ENCODE measurements at regions not wholly inside any gene's neighbourhood (a gene's known extent, or its start where the extent isn't known, plus 50 kb on each side); places are given as distances from the start of the nearest gene placed in this dataset.

DNA sequence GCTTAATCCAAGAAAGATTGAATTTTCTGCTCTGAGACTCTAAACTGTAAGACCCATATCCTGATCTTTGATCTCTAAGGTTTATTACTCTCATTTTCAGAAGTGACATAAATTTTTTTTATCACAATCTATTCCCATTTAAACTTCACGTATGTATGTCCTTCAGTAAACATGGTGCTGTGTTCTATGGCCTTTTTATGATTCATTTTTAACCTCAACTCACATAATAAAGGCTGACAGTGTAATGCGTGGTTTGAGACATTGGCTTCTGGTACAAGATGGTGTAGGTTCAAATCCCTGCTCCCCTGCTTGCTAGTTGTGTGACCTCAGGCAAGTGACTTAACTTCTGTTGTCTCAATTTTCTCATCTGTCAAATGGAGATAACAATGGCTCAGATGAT lies 306.0 kb upstream of the AADAT start:
- Histone ChIP-seq H3K36me3 (ENCODE audit: control insufficient read depth in 2 of 2, extremely low read depth in 1 of 2, insufficient read depth in 2 of 2, low read length in 2 of 2) (no peaks in the 10 kb centered on the region), H3K9ac (replicated peaks; ENCODE audit: extremely low read depth, insufficient read depth, low read length) (no peak overlapping the region), H2AFZ (ENCODE audit: low read depth, low read length) (no peak overlapping the region), H3K27ac (ENCODE audit: insufficient read depth, low read depth, low read length) (no peak overlapping the region), H3K4me1 (ENCODE audit: control insufficient read depth, extremely low read depth, insufficient read depth, low read length) (no peaks in the 10 kb centered on the region), H4K20me1 (replicated peaks; ENCODE audit: control insufficient read depth, extremely low read depth, insufficient read depth, low read length) (no peaks in the 10 kb centered on the region), H3K9me1 (replicated peaks; ENCODE audit: control insufficient read depth, extremely low read depth, insufficient read depth, low read length) (no peaks in the 10 kb centered on the region), H3K79me2 (ENCODE audit: control insufficient read depth, insufficient read depth, low read length) (no peaks in the 10 kb centered on the region), H3K4me3 (replicated peaks in 1 of 3; ENCODE audit: insufficient read depth in 1 of 3, low read depth in 1 of 3, low read length in 3 of 3) (no peak overlapping the region), H3K9me3 (replicated peaks; ENCODE audit: control insufficient read depth, insufficient read depth, low read length) (peaks cover 6% of the 10 kb centered on the region), H3K27me3 (ENCODE audit: control insufficient read depth in 2 of 2, insufficient read depth in 2 of 2, low read length in 2 of 2) (no peaks in the 10 kb centered on the region), H3K4me2 (ENCODE audit: insufficient read depth, low read length) (no peak overlapping the region)
- TF ChIP-seq MYC (IDR thresholded peaks at IDR 0.05; ENCODE audit: low read depth, low read length) (no peak), EZH2 (IDR thresholded peaks at IDR 0.05; ENCODE audit: borderline replicate concordance, low read depth, low read length, severe bottlenecking) (no peak)
- POLR2A ChIA-PET = no interaction called here
- no peak for FAIRE-seq
- dilution Hi-C loops (cut with MboI; ENCODE audit: extremely low pct_ligation_motif_present, low sequenced_read_pairs) = no loop called here
- CTCF ChIA-PET = no interaction called here
- DNase-seq (ENCODE audit: low read depth, low spot score) = no peak
- BruUV-seq (replicated peaks) = no TSS peak
- intact Hi-C loops (cut with micrococcal nuclease) = no loop called here

- Histone ChIP-seq H3K27ac (ENCODE audit: insufficient read depth, low read depth, low read length) (no peak overlapping the region), H4K20me1 (replicated peaks; ENCODE audit: control insufficient read depth, extremely low read depth, insufficient read depth, low read length) (no peaks in the 10 kb centered on the region), H3K4me2 (ENCODE audit: insufficient read depth, low read length) (no peak overlapping the region), H3K36me3 (ENCODE audit: control insufficient read depth in 2 of 2, extremely low read depth in 1 of 2, insufficient read depth in 2 of 2, low read length in 2 of 2) (no peaks in the 10 kb centered on the region), H2AFZ (ENCODE audit: low read depth, low read length) (no peak overlapping the region), H3K9me3 (replicated peaks; ENCODE audit: control insufficient read depth, insufficient read depth, low read length) (peaks cover 9% of the 10 kb centered on the region), H3K4me1 (ENCODE audit: control insufficient read depth, extremely low read depth, insufficient read depth, low read length) (no peaks in the 10 kb centered on the region), H3K4me3 (replicated peaks in 1 of 3; ENCODE audit: insufficient read depth in 1 of 3, low read depth in 1 of 3, low read length in 3 of 3) (no peak overlapping the region), H3K9me1 (replicated peaks; ENCODE audit: control insufficient read depth, extremely low read depth, insufficient read depth, low read length) (no peaks in the 10 kb centered on the region), H3K27me3 (ENCODE audit: control insufficient read depth in 2 of 2, insufficient read depth in 2 of 2, low read length in 2 of 2) (no peaks in the 10 kb centered on the region), H3K9ac (replicated peaks; ENCODE audit: extremely low read depth, insufficient read depth, low read length) (no peak overlapping the region), H3K79me2 (ENCODE audit: control insufficient read depth, insufficient read depth, low read length) (no peaks in the 10 kb centered on the region)
- CTCF ChIA-PET = interaction anchor here (0.6 kb wide), 1 partner anchor 712 kb away, joined by 3 read pairs; no protein-coding TSS in a partner anchor
- dilution Hi-C loops (cut with MboI; ENCODE audit: extremely low pct_ligation_motif_present, low sequenced_read_pairs) = no loop called here
- FAIRE-seq = no peak
- no TSS peak for BruUV-seq (replicated peaks)
- TF ChIP-seq FOS (IDR thresholded peaks at IDR 0.05; ENCODE audit: borderline replicate concordance, insufficient read depth, low read length) = no peak
- no peak for TF ChIP-seq CTCF (IDR thresholded peaks at IDR 0.05; ENCODE audit: extremely low read depth in 1 of 2, insufficient read depth in 1 of 2, low read depth in 1 of 2, low read length in 2 of 2)
- POLR2A ChIA-PET = no interaction called here
- intact Hi-C loops (cut with micrococcal nuclease) = no loop called here
- DNase-seq (ENCODE audit: low read depth, low spot score) = no peak
These were observed 301.4 kb upstream of the AADAT start for GRCh38 chr4:170391066-170391740.
